AG04450 (cell line): ENCODE measurements at regions not wholly inside any gene's neighbourhood (a gene's known extent, or its start where the extent isn't known, plus 50 kb on each side); places are given as distances from the start of the nearest gene placed in this dataset.

ENCODE experiments used
- CTCF ChIA-PET: fragments of 300-600, 350-600 bp; formaldehyde crosslinking; extraction: SDS; loops from one replicate; lab custom pipeline; 2022; ENCODE audit warnings: antibody characterized with exemption, inconsistent platforms; lab: Charles Lee
- POLR2A ChIA-PET: fragments of 350-600 bp; formaldehyde crosslinking; extraction: SDS; loops from one replicate; lab custom pipeline; 2021; ENCODE audit warnings: antibody characterized with exemption, inconsistent platforms; lab: Yijun Ruan, JAX
- DNase-seq: peaks from one replicate; pipeline ENCODE4 v3.0.0-alpha.2; 2011; ENCODE audit warnings: low read depth, low spot score
- H3K27ac ChIP-seq: one replicate; pipeline ENCODE4 v1.5.1; 2012; ENCODE audit warnings: low read depth, low read length, control low read depth
- H3K27me3 ChIP-seq: one replicate; pipeline ENCODE4 v1.6.0; 2012; ENCODE audit warnings: low read length; ENCODE audit not compliant: control insufficient read depth, insufficient read depth
- H3K4me3 ChIP-seq: 2 replicates; pipeline ENCODE4 v1.5.1; 2011; ENCODE audit warnings: mild to moderate bottlenecking, low read depth, low read length, control low read depth
- H3K9me3 ChIP-seq: 2 replicates; pipeline ENCODE4 v1.5.1; 2012; ENCODE audit warnings: low read length; ENCODE audit not compliant: control insufficient read depth, insufficient read depth
- CTCF ChIP-seq: IDR thresholded peaks from 2 replicates; pipeline ENCODE4 v1.5.1; 2011; ENCODE audit warnings: low read depth, low read length, control low read depth, inconsistent platforms

DNA sequence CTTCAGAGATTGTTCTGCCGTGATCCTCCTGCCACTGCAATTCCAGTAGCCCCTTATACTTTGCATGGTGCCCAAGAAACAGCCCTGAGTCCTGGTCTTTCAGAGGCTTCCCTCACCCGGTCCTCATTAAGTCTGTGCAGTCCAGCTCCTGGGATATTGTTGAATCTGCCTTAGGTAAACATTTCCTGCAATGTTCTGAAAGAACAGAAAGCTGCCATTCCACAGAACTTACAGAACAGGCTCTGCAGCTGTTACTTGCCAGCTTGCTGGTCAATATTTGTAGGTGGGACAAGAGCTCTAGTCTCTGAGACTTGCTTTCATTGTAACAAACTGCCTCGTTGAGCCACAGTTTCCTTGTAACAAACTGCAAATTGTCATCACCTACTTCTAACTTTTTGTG, 115.0 kb upstream of the KIF5B start:
- H3K4me3 ChIP-seq: no peak overlapping the region
- TF ChIP-seq CTCF: no peak
- no peak for DNase-seq
- POLR2A ChIA-PET: no interaction called here
- peaks cover 3% of the 10 kb centered on the region for H3K27me3 ChIP-seq
- no peak overlapping the region for H3K27ac ChIP-seq
- CTCF ChIA-PET: interaction anchor here (0.5 kb wide), 1 partner anchor 289 kb away, joined by 4 read pairs; no protein-coding TSS in a partner anchor
- H3K9me3 ChIP-seq: peaks cover 10% of the 10 kb centered on the region

DNA sequence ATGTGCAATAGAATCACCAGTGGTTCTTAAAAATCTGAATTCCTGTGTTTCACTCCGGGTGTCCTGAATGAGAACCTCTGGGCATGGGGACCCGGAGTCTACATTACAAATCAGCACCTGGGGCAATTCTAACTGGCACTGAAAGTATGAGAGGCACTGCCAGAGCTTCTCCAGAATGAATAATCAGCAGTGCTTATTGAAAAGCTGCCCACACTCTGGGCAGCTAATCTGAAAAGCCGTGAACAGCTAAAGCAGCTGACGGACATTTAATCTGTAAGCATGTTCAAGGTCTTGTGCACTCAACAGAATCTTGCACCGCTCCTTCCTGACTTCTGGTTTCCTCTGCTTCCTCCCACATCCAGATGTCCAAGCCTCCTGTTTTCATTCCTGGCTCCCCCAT, 113.3 kb upstream of the KIF5B start:
- DNase-seq: no peak
- CTCF ChIA-PET: interaction anchor here (0.6 kb wide), 1 partner anchor 38 kb away, joined by 4 read pairs; no protein-coding TSS in a partner anchor
- no peak for TF ChIP-seq CTCF
- H3K9me3 ChIP-seq: peaks cover 5% of the 10 kb centered on the region
- peaks cover 3% of the 10 kb centered on the region for H3K27me3 ChIP-seq
- POLR2A ChIA-PET: no interaction called here
- no peak overlapping the region for H3K27ac ChIP-seq
- no peak overlapping the region for H3K4me3 ChIP-seq

GRCh38 chr10:32167450-32167849, 111.2 kb upstream of the KIF5B start:
- ChIA-PET CTCF (no interaction called here), POLR2A (no interaction called here)
- no peak for DNase-seq
- no peak for TF ChIP-seq CTCF
- no peak overlapping the region for H3K27ac ChIP-seq
- H3K9me3 ChIP-seq: no peaks in the 10 kb centered on the region
- peaks cover 3% of the 10 kb centered on the region for H3K27me3 ChIP-seq
- no peak overlapping the region for H3K4me3 ChIP-seq

DNA sequence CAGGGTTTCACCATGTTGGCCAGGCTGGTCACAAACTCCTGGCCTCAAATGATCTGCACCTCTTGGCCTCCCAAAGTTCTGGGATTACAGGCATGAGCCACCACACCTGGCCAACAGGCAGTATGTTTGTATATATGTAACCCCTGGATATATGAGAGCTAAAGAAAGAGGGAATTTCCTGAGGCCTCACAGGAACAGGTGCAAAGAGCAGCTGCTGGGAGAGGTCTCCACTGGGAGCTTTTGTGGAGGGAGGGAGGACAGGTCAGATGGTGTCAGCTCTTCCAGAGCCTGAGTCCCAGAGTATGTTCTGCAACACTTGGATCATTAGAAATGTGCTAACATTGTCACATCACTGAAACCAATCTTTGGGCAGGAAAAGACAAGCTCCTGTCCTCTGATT, 110.1 kb upstream of the KIF5B start:
- DNase-seq: no peak
- Histone ChIP-seq H3K4me3 (no peak overlapping the region), H3K27me3 (peaks cover 3% of the 10 kb centered on the region), H3K9me3 (no peaks in the 10 kb centered on the region), H3K27ac (no peak overlapping the region)
- no peak for TF ChIP-seq CTCF
- ChIA-PET CTCF (no interaction called here), POLR2A (no interaction called here)

DNA sequence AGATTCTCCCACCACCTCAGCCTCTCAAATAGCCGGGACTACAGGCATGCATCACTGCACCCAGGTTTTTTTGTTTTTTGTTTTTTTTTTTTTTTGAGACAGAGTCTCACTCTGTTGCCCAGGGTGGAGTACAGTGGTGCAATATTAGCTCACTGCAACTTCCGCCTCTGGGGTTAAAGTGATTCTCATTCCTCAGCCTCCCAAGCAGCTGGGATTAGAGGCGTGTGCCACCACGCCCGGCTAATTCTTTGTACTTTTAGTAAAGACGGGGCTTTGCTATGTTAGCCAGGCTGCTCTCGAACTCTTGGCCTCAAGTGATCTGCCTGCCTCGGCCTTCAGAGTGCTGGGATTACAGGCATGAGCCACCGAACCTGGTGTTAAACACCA, 107.5 kb upstream of the KIF5B start:
- DNase-seq: no peak
- H3K4me3 ChIP-seq: no peak overlapping the region
- POLR2A ChIA-PET: no interaction called here
- no peaks in the 10 kb centered on the region for H3K9me3 ChIP-seq
- no peak overlapping the region for H3K27ac ChIP-seq
- CTCF ChIA-PET: no interaction called here
- H3K27me3 ChIP-seq: peaks cover under 1% of the 10 kb centered on the region
- TF ChIP-seq CTCF: no peak
